ENCODE measurements at regions not wholly inside any gene's neighbourhood (a gene's known extent, or its start where the extent isn't known, plus 50 kb on each side); places are given as distances from the start of the nearest gene placed in this dataset.

- Histone ChIP-seq H4K20me1 (ENCODE audit: insufficient read depth) (no peaks in the 10 kb centered on the region), H3K27me3 (ENCODE audit: insufficient read depth, low read depth) (no peaks in the 10 kb centered on the region), H3K9ac (no peak overlapping the region), H3K79me2 (ENCODE audit: insufficient read depth, low read depth) (no peaks in the 10 kb centered on the region), H3K4me1 (ENCODE audit: low read depth, poor library complexity, severe bottlenecking) (no peaks in the 10 kb centered on the region), H2AFZ (ENCODE audit: low read depth) (no peak overlapping the region), H3K4me3 (IDR thresholded peaks at IDR 0.05; ENCODE audit: insufficient read depth, low read depth, low read length) (no peak overlapping the region), H3K27ac (no peak overlapping the region), H3K4me2 (no peak overlapping the region), H3K36me3 (ENCODE audit: insufficient read depth) (no peaks in the 10 kb centered on the region)
- no peak for TF ChIP-seq CTCF (conservative IDR thresholded peaks at IDR 0.05; ENCODE audit: low read depth, low read length)
These were observed 1111.5 kb upstream of the ATXN8OS start for GRCh38 chr13:68995972-68996667.

DNA sequence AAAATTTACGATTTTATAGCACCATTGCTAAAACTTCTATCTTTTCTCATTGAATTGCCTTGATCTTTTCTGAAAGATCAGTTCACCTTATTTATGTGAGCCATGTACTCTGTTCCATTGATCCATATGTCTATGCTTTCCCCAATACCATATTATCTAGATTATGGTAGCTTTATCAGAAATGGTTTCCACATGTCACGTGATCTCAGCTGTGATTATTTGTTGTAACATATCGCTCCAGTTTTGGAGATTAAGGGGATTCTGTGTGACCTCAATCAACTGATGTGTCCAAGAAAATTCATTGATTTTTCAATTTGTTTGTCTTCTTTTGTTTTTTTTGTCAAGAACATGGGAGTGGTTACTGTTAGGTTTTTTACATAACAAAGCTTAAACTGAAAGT lies 1114.5 kb upstream of the ATXN8OS start:
- no peak for TF ChIP-seq CTCF (conservative IDR thresholded peaks at IDR 0.05; ENCODE audit: low read depth, low read length)
- H3K4me1 ChIP-seq (ENCODE audit: low read depth, poor library complexity, severe bottlenecking) = no peaks in the 10 kb centered on the region
- H3K27ac ChIP-seq = no peak overlapping the region
- H3K4me3 ChIP-seq (IDR thresholded peaks at IDR 0.05; ENCODE audit: insufficient read depth, low read depth, low read length) = no peak overlapping the region
- no peak overlapping the region for H2AFZ ChIP-seq (ENCODE audit: low read depth)
- H4K20me1 ChIP-seq (ENCODE audit: insufficient read depth) = no peaks in the 10 kb centered on the region
- H3K36me3 ChIP-seq (ENCODE audit: insufficient read depth) = no peaks in the 10 kb centered on the region
- no peak overlapping the region for H3K9ac ChIP-seq
- no peak overlapping the region for H3K4me2 ChIP-seq
- H3K79me2 ChIP-seq (ENCODE audit: insufficient read depth, low read depth) = no peaks in the 10 kb centered on the region
- H3K27me3 ChIP-seq (ENCODE audit: insufficient read depth, low read depth) = no peaks in the 10 kb centered on the region

DNA sequence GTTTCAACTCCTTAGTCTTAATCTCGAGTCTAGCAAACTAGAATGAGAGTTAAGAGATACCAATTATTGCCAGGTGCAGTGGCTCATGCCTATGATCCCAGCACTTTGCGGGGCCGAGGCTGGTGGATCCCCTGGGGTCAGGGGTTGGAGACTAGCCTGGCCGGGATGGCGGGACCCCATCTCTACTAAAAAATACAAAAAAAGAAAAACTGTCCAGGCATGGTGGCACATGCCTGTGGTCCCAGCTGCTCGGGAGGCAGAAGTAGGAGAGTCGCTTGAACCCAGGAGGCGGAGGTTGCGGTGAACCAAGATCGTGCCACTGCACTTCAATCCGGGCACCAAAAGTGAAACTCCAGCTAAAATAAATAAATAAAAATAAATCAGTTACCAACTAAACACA lies 1119.5 kb upstream of the ATXN8OS start:
- Histone ChIP-seq H3K4me2 (no peak overlapping the region), H3K27me3 (ENCODE audit: insufficient read depth, low read depth) (no peaks in the 10 kb centered on the region), H2AFZ (ENCODE audit: low read depth) (no peak overlapping the region), H3K4me1 (ENCODE audit: low read depth, poor library complexity, severe bottlenecking) (no peaks in the 10 kb centered on the region), H3K4me3 (IDR thresholded peaks at IDR 0.05; ENCODE audit: insufficient read depth, low read depth, low read length) (no peak overlapping the region), H3K9ac (no peak overlapping the region), H4K20me1 (ENCODE audit: insufficient read depth) (no peaks in the 10 kb centered on the region), H3K36me3 (ENCODE audit: insufficient read depth) (no peaks in the 10 kb centered on the region), H3K27ac (no peak overlapping the region), H3K79me2 (ENCODE audit: insufficient read depth, low read depth) (no peaks in the 10 kb centered on the region)
- no peak for TF ChIP-seq CTCF (conservative IDR thresholded peaks at IDR 0.05; ENCODE audit: low read depth, low read length)

- Histone ChIP-seq H3K9ac (no peak overlapping the region), H3K27me3 (ENCODE audit: insufficient read depth, low read depth) (no peaks in the 10 kb centered on the region), H3K4me1 (ENCODE audit: low read depth, poor library complexity, severe bottlenecking) (no peaks in the 10 kb centered on the region), H3K36me3 (ENCODE audit: insufficient read depth) (no peaks in the 10 kb centered on the region), H4K20me1 (ENCODE audit: insufficient read depth) (no peaks in the 10 kb centered on the region), H3K27ac (no peak overlapping the region), H3K79me2 (ENCODE audit: insufficient read depth, low read depth) (no peaks in the 10 kb centered on the region), H3K4me3 (IDR thresholded peaks at IDR 0.05; ENCODE audit: insufficient read depth, low read depth, low read length) (no peak overlapping the region), H3K4me2 (no peak overlapping the region), H2AFZ (ENCODE audit: low read depth) (no peak overlapping the region)
- no peak for TF ChIP-seq CTCF (conservative IDR thresholded peaks at IDR 0.05; ENCODE audit: low read depth, low read length)
These were observed 1120.0 kb upstream of the ATXN8OS start for GRCh38 chr13:68987585-68987984.
